Astrocyte of the hippocampus (primary cell): ENCODE measurements at regions not wholly inside any gene's neighbourhood (a gene's known extent, or its start where the extent isn't known, plus 50 kb on each side); places are given as distances from the start of the nearest gene placed in this dataset.
A peak's percentile ranks its signal among the peaks of the same experiment; 100 is the strongest.

Experiments
- DNase-seq: peaks from one replicate; pipeline ENCODE4 v3.0.0; 2011; ENCODE audit warnings: low read depth, low spot score

GRCh38 chr5:30849931-30850710 is 343.4 kb upstream of the CDH6 start:
- peak; percentile 82 for DNase-seq

- DNase-seq, result peak; percentile 18
Measured at GRCh38 chr5:30846171-30846570, 347.3 kb upstream of the CDH6 start.

- no peak for DNase-seq
Measured at GRCh38 chr5:30845194-30845593, 348.3 kb upstream of the CDH6 start.

GRCh38 chr5:30843541-30843940 is 349.9 kb upstream of the CDH6 start:
- no peak for DNase-seq

GRCh38 chr5:30839956-30840355 is 353.5 kb upstream of the CDH6 start:
- DNase-seq, result no peak

- peak; percentile 7 for DNase-seq
Measured at GRCh38 chr5:30838936-30839496, 354.5 kb upstream of the CDH6 start.

GRCh38 chr5:30832519-30832918 is 361.0 kb upstream of the CDH6 start:
- peak; percentile 11 for DNase-seq

DNA sequence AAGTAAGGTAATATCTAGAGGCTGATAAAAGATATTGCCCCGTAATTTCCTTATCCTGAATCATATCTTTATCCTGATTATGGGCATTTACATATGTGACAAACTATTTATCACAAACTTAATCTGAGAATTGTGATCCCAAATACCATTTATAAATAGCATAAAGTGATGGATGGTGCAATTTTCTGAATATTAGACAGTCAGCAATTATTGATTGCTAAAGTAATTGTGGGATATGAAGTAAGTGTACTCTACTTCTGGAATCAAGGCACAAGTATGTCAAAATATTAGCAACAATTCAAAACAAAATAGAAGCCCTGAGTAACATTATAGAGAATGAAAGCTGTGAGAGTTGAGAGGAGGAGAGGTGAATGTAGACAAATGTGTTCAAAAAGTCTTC is 361.9 kb upstream of the CDH6 start:
- DNase-seq, result no peak

DNA sequence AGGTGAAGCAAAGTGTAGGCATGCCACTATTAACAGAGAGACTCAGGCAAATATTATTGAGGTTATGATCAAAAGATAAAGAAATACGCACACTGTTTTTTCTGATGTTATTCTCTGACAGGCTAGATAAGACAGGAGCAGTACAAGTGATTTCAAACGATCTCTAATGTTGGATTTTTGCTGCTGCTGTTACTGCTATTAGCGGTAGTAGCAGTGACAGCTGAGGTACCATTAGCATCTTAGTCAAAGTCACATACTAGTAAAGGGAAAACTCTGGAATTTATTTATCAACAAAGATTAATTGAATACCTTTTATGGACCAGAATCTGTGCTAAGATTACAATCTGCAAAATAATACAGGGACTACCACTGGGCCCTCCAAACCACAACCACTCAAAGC is 362.4 kb upstream of the CDH6 start:
- DNase-seq, result no peak

- DNase-seq, result no peak
Measured at GRCh38 chr5:30811298-30811697, 382.2 kb upstream of the CDH6 start.

GRCh38 chr5:30809933-30810332 is 383.6 kb upstream of the CDH6 start:
- DNase-seq, result no peak

DNA sequence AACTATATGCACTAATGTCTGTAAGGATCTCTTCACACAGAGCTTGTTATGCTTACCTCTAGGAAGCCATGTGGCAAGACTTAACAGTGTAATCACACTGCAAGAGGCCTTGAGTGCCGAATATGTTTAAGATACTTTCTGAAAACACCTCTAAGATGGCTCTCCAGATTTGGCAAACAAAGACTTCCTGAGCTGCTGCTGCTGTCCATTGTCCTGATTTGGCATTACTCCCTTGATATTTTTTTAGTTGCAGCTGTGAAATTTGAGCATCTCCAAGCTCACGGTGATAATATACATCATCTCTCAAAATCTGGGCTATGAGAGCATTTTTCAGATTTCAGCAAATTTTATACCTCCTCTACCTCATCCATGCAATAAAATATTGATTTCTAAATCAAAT is 384.5 kb upstream of the CDH6 start:
- DNase-seq, result peak; percentile 36

GRCh38 chr5:30804739-30805505 is 388.6 kb upstream of the CDH6 start:
- DNase-seq, result peak; percentile 15

GRCh38 chr5:30802961-30803705 is 390.4 kb upstream of the CDH6 start:
- DNase-seq, result no peak

- DNase-seq, result no peak
Measured at GRCh38 chr5:30781643-30782042, 411.8 kb upstream of the CDH6 start.

DNA sequence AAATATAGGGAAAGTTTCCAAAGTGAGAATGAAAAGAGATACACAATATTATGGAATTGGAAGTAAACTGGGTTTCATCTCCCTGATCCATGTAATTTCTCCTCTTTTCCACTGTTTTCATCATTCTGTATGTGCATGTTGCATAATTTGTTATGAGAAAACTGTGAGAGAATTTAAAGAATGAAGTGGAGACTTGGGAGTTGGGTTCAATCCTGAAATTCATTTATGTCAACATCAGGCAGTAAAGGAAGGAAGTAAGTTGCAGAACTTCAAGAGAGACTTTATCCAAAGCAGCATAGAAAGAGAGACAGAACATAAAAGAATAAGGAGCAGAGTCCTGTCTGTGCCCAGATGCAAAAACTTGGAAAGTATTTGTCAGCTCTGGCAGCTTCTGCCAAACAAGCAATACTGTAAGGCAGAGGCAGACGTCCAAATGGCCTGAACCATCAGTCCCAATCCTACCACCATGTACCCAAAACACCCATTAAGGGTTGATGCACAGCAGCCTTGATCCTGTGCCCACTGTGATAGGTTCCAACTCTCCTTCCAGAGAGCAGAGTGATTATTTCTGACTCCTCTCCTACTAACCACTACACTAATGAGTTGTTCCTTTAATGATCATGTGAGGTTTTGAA is 425.3 kb upstream of the CDH6 start:
- DNase-seq, result peak; percentile 31

DNA sequence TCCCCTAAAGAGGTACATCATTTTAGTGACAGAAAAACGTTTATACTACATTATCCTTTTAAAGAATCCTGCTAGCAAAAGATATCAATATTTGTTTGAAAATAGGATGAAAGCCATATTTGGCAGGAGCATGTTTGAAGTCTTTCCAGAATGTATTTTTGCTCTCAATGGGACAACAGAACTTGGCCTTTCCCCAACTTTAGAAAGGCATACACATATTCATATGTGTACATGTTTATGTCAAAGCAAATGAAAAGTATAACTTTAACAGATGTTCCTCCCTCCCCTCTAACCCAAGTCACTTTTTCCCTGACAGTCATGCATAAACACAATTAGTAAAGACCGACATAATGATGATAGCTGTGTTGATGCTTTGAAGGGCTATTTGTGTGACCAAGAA is 427.8 kb upstream of the CDH6 start:
- no peak for DNase-seq

- peak; percentile 85 for DNase-seq
Measured at GRCh38 chr5:30765227-30765626, 428.3 kb upstream of the CDH6 start.

- peak; percentile 37 for DNase-seq
Measured at GRCh38 chr5:30764704-30765103, 428.8 kb upstream of the CDH6 start.

- DNase-seq, result no peak
Measured at GRCh38 chr5:30759731-30760130, 433.8 kb upstream of the CDH6 start.

- no peak for DNase-seq
Measured at GRCh38 chr5:30752015-30752414, 441.5 kb upstream of the CDH6 start.

DNA sequence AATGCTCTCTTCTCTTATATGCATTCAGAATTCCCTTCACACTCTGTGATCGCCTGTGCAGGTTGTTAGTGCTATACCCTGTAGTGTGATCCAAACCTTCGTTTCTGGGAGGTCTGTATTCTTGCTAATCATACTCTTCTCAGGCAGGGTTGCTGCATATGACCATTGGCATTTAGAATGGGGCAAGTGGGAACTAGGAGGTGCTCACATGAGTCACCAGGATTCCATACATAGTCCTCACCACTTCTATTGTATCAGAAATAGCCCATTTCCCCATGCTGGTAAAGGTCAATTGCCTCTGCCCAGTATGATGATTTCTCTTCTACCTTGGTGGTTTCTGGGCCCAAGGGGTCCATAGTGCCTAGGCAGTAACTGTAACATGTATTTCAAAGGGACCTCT is 443.5 kb upstream of the CDH6 start:
- DNase-seq, result peak; percentile 46
